ENCODE measurements at regions not wholly inside any gene's neighbourhood (a gene's known extent, or its start where the extent isn't known, plus 50 kb on each side); places are given as distances from the start of the nearest gene placed in this dataset.

DNA sequence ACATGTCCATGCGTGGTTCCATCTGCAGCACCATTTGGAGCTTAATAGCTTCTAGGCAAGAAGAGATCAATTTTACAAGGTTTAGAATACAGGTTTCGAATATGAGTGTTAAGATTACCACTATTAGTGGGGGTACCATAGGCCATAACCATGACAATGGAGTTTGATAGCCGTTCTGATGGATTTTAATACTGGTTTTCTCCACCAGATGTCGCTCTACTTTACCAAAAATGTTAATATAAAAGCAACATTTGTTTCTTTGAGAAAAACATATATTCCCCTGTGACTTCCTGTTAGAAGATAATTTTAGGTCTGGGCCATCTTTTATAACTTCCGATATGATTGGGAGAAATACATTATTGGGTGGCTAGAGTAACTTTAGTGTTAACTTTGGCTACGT is 499.7 kb upstream of the POU3F4 start:
- TF ChIP-seq, protein P1, sequence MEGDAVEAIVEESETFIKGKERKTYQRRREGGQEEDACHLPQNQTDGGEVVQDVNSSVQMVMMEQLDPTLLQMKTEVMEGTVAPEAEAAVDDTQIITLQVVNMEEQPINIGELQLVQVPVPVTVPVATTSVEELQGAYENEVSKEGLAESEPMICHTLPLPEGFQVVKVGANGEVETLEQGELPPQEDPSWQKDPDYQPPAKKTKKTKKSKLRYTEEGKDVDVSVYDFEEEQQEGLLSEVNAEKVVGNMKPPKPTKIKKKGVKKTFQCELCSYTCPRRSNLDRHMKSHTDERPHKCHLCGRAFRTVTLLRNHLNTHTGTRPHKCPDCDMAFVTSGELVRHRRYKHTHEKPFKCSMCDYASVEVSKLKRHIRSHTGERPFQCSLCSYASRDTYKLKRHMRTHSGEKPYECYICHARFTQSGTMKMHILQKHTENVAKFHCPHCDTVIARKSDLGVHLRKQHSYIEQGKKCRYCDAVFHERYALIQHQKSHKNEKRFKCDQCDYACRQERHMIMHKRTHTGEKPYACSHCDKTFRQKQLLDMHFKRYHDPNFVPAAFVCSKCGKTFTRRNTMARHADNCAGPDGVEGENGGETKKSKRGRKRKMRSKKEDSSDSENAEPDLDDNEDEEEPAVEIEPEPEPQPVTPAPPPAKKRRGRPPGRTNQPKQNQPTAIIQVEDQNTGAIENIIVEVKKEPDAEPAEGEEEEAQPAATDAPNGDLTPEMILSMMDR (IDR thresholded peaks at IDR 0.05; ENCODE audit: control insufficient read depth, extremely low read depth, insufficient read depth) = peak; percentile 37
- DNase-seq (ENCODE audit: low read depth) = no peak
- no peak overlapping the region for H3K4me3 ChIP-seq (ENCODE audit: low read depth, low read length)

- TF ChIP-seq, protein P1 (IDR thresholded peaks at IDR 0.05; ENCODE audit: control insufficient read depth, extremely low read depth, insufficient read depth) = no peak
- H3K4me3 ChIP-seq (ENCODE audit: low read depth, low read length) = no peak overlapping the region
- DNase-seq (ENCODE audit: low read depth) = no peak
These were observed 488.8 kb upstream of the POU3F4 start for GRCh38 chrX:83019258-83019657.

- TF ChIP-seq, protein P1 (IDR thresholded peaks at IDR 0.05; ENCODE audit: control insufficient read depth, extremely low read depth, insufficient read depth) = no peak
- no peak overlapping the region for H3K4me3 ChIP-seq (ENCODE audit: low read depth, low read length)
- no peak for DNase-seq (ENCODE audit: low read depth)
These were observed 486.1 kb upstream of the POU3F4 start for GRCh38 chrX:83022020-83022419.

Measured in LNCaP clone FGC (cell line).